ENCODE measurements at regions not wholly inside any gene's neighbourhood (a gene's known extent, or its start where the extent isn't known, plus 50 kb on each side); places are given as distances from the start of the nearest gene placed in this dataset.

GRCh38 chr6:21967056-21967974, 329.5 kb downstream of the PRL start:
- DNase-seq = no peak
- H3K36me3 Mint-ChIP-seq (ENCODE audit: low read depth) = peaks cover 40% of the 10 kb centered on the region
- H3K4me1 Mint-ChIP-seq = peaks cover 75% of the 10 kb centered on the region
- peak overlapping the region; percentile 47 for H3K27ac Mint-ChIP-seq
- TF ChIP-seq CTCF (IDR thresholded peaks at IDR 0.05) = no peak
- no peaks in the 10 kb centered on the region for H3K27me3 Mint-ChIP-seq (ENCODE audit: low read depth, poor library complexity)
- peaks cover 3% of the 10 kb centered on the region for H3K9me3 Mint-ChIP-seq
- H3K4me3 Mint-ChIP-seq = no peak overlapping the region

- DNase-seq = no peak
- no peak overlapping the region for H3K27ac Mint-ChIP-seq
- H3K4me3 Mint-ChIP-seq = no peak overlapping the region
- H3K36me3 Mint-ChIP-seq (ENCODE audit: low read depth) = peaks cover 43% of the 10 kb centered on the region
- peaks cover 67% of the 10 kb centered on the region for H3K4me1 Mint-ChIP-seq
- TF ChIP-seq CTCF (IDR thresholded peaks at IDR 0.05) = no peak
- H3K9me3 Mint-ChIP-seq = peaks cover 14% of the 10 kb centered on the region
- no peaks in the 10 kb centered on the region for H3K27me3 Mint-ChIP-seq (ENCODE audit: low read depth, poor library complexity)
Measured at GRCh38 chr6:21968411-21968810, 328.4 kb downstream of the PRL start.

DNA sequence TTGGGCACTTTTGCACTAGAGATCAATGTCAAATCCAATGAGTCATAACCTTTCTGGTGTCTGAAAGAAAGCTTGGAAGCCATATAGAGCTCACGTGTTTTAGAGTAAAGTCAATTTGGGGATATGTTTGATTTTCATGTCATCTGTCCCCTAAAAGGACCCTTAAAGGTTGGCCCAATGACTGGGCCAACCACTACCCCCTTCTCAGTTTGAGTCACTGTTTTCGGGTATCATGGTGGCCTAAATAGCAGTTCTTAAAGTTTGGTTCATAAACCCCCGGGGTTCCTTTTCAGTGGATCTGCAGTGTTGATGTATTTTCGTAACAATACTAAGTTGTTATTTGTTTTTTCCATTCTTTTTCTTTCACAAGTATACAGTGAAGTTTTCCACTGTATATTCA, 327.6 kb downstream of the PRL start:
- DNase-seq = no peak
- TF ChIP-seq CTCF (IDR thresholded peaks at IDR 0.05) = no peak
- Mint-ChIP-seq H3K27ac (no peak overlapping the region), H3K4me1 (peaks cover 59% of the 10 kb centered on the region), H3K36me3 (ENCODE audit: low read depth) (peaks cover 48% of the 10 kb centered on the region), H3K27me3 (ENCODE audit: low read depth, poor library complexity) (no peaks in the 10 kb centered on the region), H3K4me3 (no peak overlapping the region), H3K9me3 (peaks cover 22% of the 10 kb centered on the region)

DNA sequence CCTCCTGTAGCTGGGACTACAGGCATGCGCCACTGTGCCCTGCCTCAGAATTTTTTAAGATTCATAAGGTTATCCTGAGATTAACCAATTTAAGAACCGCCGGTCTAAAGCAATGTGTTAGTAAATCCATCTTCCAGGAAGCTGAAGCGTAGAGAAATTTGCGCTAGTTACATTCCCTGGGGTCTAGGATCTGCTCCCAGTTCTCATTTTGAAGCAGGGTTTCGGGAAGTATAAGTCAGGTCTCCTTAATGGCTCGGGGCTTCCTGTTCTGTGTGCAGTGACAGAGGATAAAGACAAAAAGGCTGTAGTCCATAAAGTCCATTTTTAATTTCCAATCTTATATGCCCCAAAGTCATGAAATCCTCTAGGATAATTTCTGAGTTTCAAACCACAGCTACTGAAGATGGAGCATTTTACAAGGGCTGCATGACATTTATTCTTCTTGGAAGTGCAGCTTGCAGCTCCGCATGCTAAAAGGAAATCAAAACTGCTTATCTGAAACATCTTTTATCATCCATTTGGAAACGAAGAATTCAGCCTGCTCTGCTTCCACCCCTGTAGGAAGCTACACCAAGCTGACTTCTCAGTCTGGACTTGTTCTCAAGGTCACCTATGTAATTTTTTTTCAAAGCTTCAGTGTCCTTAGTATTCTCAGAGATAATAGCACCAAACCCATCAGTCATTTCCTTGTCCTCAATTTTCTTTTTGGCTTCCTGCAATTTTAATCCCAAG, 326.1 kb downstream of the PRL start:
- Mint-ChIP-seq H3K4me3 (peak overlapping the region; percentile 27), H3K36me3 (ENCODE audit: low read depth) (peaks cover 57% of the 10 kb centered on the region), H3K9me3 (peaks cover 37% of the 10 kb centered on the region), H3K4me1 (peaks cover 48% of the 10 kb centered on the region), H3K27me3 (ENCODE audit: low read depth, poor library complexity) (no peaks in the 10 kb centered on the region), H3K27ac (peak overlapping the region; percentile 96)
- no peak for TF ChIP-seq CTCF (IDR thresholded peaks at IDR 0.05)
- no peak for DNase-seq

DNA sequence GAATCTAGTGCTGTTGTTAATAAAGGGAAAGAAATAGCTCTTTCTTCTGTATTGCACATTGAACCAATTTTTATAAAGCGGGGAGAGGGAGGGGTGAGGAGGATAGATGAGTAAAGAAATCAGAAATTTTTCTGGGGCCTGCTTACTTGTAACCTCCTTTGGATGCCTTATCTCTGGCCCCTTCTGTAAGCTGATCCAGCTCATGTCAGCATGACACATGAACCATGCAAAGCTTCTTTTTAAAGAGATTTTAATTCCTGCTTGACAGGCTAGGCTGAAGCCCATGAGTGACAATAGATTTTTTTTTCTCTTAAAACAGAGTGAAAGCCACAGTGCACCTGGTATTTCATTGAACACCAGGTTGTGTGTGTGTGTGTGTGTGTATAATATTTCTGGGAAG, 325.3 kb downstream of the PRL start:
- H3K27me3 Mint-ChIP-seq (ENCODE audit: low read depth, poor library complexity) = peaks cover 3% of the 10 kb centered on the region
- H3K27ac Mint-ChIP-seq = peak overlapping the region; percentile 96
- H3K9me3 Mint-ChIP-seq = peaks cover 43% of the 10 kb centered on the region
- H3K4me1 Mint-ChIP-seq = peaks cover 40% of the 10 kb centered on the region
- H3K36me3 Mint-ChIP-seq (ENCODE audit: low read depth) = peaks cover 65% of the 10 kb centered on the region
- TF ChIP-seq CTCF (IDR thresholded peaks at IDR 0.05) = no peak
- DNase-seq = no peak
- peak overlapping the region; percentile 10 for H3K4me3 Mint-ChIP-seq
